GM23338 (cell line): ENCODE measurements at regions not wholly inside any gene's neighbourhood (a gene's known extent, or its start where the extent isn't known, plus 50 kb on each side); places are given as distances from the start of the nearest gene placed in this dataset.
A peak's percentile ranks its signal among the peaks of the same experiment; 100 is the strongest.

Source experiments
- ATAC-seq: fragments of 200-7000 bp; cut with Tn5 transposase; 3 replicates; pipeline ENCODE4 v1.9.1; 2020
- DNase-seq: peaks from one replicate; pipeline ENCODE4 v3.0.0-alpha.2; 2015; ENCODE audit warnings: low spot score
- H2AFZ ChIP-seq: fragments of 200-600 bp; sonication (generic); 2 replicates; pipeline ENCODE4 v1.8.0; 2016; ENCODE audit warnings: antibody characterized with exemption, mild to moderate bottlenecking, moderate library complexity
- H3F3A ChIP-seq: fragments of 200-600 bp; sonication (generic); replicated peaks from 2 replicates; pipeline ENCODE4 v1.8.0; 2017; ENCODE audit warnings: antibody characterized with exemption, mixed run types, low read depth
- H3K27ac ChIP-seq: fragments of 200-600 bp; sonication (generic); 2 replicates; pipeline ENCODE4 v1.6.1; 2016; ENCODE audit warnings: low read depth
- H3K27me3 ChIP-seq: fragments of 200-600 bp; sonication (generic); 2 replicates; pipeline ENCODE4 v1.8.0; 2016; ENCODE audit warnings: mild to moderate bottlenecking, mixed run types, moderate library complexity; ENCODE audit not compliant: insufficient read depth
- H3K36me3 ChIP-seq: fragments of 200-600 bp; sonication (generic); 2 replicates; pipeline ENCODE4 v1.8.0; 2016; ENCODE audit warnings: mild to moderate bottlenecking; ENCODE audit not compliant: insufficient read depth
- H3K4me1 ChIP-seq: fragments of 200-600 bp; sonication (generic); 2 replicates; pipeline ENCODE4 v1.8.0; 2016; ENCODE audit warnings: mild to moderate bottlenecking, moderate library complexity; ENCODE audit not compliant: insufficient read depth
- H3K4me2 ChIP-seq: fragments of 200-600 bp; sonication (generic); 2 replicates; pipeline ENCODE4 v1.7.1; 2017; ENCODE audit warnings: mixed run types
- H3K4me3 ChIP-seq: fragments of 200-600 bp; sonication (generic); 2 replicates; pipeline ENCODE4 v1.6.1; 2016; ENCODE audit warnings: mixed run types
- H3K79me2 ChIP-seq: fragments of 200-600 bp; sonication (generic); replicated peaks from 2 replicates; pipeline ENCODE4 v1.8.0; 2017; ENCODE audit warnings: mild to moderate bottlenecking; ENCODE audit not compliant: insufficient read depth
- H3K9me2 ChIP-seq: fragments of 200-600 bp; sonication (generic); 2 replicates; pipeline ENCODE4 v1.8.0; 2017; ENCODE audit not compliant: insufficient read depth
- H4K20me1 ChIP-seq: fragments of 200-600 bp; sonication (generic); replicated peaks from 2 replicates; pipeline ENCODE4 v1.8.0; 2017; ENCODE audit warnings: mild to moderate bottlenecking; ENCODE audit not compliant: insufficient read depth
- H3K27ac Mint-ChIP-seq: 2 replicates; pipeline ENCODE4 v1.8.0; 2020; ENCODE audit warnings: inconsistent platforms, mild to moderate bottlenecking, moderate library complexity, mixed read lengths
- H3K27me3 Mint-ChIP-seq: 3 replicates; pipeline ENCODE4 v1.8.0; 2022; ENCODE audit warnings: low read depth, mild to moderate bottlenecking, moderate library complexity, mixed read lengths, inconsistent platforms; ENCODE audit not compliant: insufficient read depth, poor library complexity
- H3K36me3 Mint-ChIP-seq: 3 replicates; pipeline ENCODE4 v1.8.0; 2021; ENCODE audit warnings: low read depth, mild to moderate bottlenecking, inconsistent platforms, moderate library complexity, mixed read lengths
- H3K4me1 Mint-ChIP-seq: 3 replicates; pipeline ENCODE4 v1.8.0; 2020; ENCODE audit warnings: mild to moderate bottlenecking, inconsistent platforms, mixed read lengths
- H3K4me3 Mint-ChIP-seq: 3 replicates; pipeline ENCODE4 v1.8.0; 2021; ENCODE audit warnings: moderate library complexity, mild to moderate bottlenecking, inconsistent platforms, mixed read lengths
- H3K9me3 Mint-ChIP-seq: 3 replicates; pipeline ENCODE4 v1.8.0; 2020; ENCODE audit warnings: moderate library complexity, mild to moderate bottlenecking, inconsistent platforms, mixed read lengths
- EZH2 ChIP-seq: fragments of 200-600 bp; sonication (generic); IDR thresholded peaks from one replicate; pipeline ENCODE4 v1.8.0; 2017; ENCODE audit warnings: antibody characterized with exemption, mild to moderate bottlenecking, low read depth; ENCODE audit not compliant: unreplicated experiment
- NANOG ChIP-seq: IDR thresholded peaks from 2 replicates; pipeline ENCODE4 v1.6.1; 2016; ENCODE audit warnings: antibody characterized with exemption, borderline replicate concordance
- POLR2AphosphoS5 ChIP-seq: IDR thresholded peaks from 2 replicates; pipeline ENCODE4 v1.6.1; 2016; ENCODE audit warnings: antibody characterized with exemption, low read depth
- ZNF114 ChIP-seq: fragments of 250-450 bp; sonication (Bioruptor Pico); IDR thresholded peaks from 2 replicates; pipeline ENCODE4 v1.5.0; 2020; ENCODE audit warnings: mild to moderate bottlenecking, moderate library complexity
- ZNF331 ChIP-seq: fragments of 250-450 bp; sonication (Bioruptor Pico); IDR thresholded peaks from 2 replicates; pipeline ENCODE4 v1.5.0; 2020; ENCODE audit warnings: low read depth, mild to moderate bottlenecking, moderate library complexity
- TF ChIP-seq, protein P1 (sequence below): IDR thresholded peaks from one replicate; pipeline ENCODE4 v1.6.1; 2018; ENCODE audit warnings: antibody characterized with exemption; ENCODE audit not compliant: unreplicated experiment
- TF ChIP-seq, protein P2 (sequence below): IDR thresholded peaks from 2 replicates; pipeline ENCODE4 v1.6.1; 2016; ENCODE audit warnings: antibody characterized with exemption
- TF ChIP-seq, protein P3 (sequence below): fragments of 250-450 bp; sonication (Bioruptor Pico); IDR thresholded peaks from 2 replicates; pipeline ENCODE4 v1.5.0; 2020; ENCODE audit warnings: mild to moderate bottlenecking, moderate library complexity

DNA sequence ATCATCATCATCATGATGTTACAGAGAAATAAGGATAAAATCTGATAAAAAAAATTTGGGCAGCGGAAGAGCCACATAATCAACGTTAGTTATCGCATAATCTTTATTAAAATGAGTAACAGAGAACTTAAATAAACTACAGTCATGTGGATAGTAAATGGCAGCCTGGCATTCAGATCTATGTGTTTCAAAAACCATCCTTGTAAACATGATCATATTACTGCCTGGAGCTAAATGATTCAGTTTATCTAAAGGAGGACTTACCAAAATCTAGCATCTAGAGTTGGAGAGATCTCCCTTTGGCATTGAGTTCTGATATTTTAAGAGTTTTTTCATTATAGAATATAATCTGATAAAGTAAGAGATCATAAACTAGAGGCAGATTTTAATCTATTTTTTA lies 200.1 kb upstream of the MGAT4C start:
- Histone ChIP-seq H3K79me2 (no peaks in the 10 kb centered on the region), H3K4me1 (peaks cover 5% of the 10 kb centered on the region; the same call in 1 of the 2 replicates), H3K9me2 (no peaks in the 10 kb centered on the region), H3K36me3 (no peaks in the 10 kb centered on the region), H3F3A (no peaks in the 10 kb centered on the region), H3K4me2 (no peak overlapping the region), H2AFZ (peak overlapping the region; percentile 3; the same call in 1 of the 2 replicates), H3K27ac (no peak overlapping the region), H3K4me3 (no peak overlapping the region), H4K20me1 (no peaks in the 10 kb centered on the region), H3K27me3 (no peaks in the 10 kb centered on the region)
- no peak overlapping the region for H3K4me3 Mint-ChIP-seq
- no peak for TF ChIP-seq ZNF114 (CRISPR knock-in tag)
- TF ChIP-seq, protein P1, sequence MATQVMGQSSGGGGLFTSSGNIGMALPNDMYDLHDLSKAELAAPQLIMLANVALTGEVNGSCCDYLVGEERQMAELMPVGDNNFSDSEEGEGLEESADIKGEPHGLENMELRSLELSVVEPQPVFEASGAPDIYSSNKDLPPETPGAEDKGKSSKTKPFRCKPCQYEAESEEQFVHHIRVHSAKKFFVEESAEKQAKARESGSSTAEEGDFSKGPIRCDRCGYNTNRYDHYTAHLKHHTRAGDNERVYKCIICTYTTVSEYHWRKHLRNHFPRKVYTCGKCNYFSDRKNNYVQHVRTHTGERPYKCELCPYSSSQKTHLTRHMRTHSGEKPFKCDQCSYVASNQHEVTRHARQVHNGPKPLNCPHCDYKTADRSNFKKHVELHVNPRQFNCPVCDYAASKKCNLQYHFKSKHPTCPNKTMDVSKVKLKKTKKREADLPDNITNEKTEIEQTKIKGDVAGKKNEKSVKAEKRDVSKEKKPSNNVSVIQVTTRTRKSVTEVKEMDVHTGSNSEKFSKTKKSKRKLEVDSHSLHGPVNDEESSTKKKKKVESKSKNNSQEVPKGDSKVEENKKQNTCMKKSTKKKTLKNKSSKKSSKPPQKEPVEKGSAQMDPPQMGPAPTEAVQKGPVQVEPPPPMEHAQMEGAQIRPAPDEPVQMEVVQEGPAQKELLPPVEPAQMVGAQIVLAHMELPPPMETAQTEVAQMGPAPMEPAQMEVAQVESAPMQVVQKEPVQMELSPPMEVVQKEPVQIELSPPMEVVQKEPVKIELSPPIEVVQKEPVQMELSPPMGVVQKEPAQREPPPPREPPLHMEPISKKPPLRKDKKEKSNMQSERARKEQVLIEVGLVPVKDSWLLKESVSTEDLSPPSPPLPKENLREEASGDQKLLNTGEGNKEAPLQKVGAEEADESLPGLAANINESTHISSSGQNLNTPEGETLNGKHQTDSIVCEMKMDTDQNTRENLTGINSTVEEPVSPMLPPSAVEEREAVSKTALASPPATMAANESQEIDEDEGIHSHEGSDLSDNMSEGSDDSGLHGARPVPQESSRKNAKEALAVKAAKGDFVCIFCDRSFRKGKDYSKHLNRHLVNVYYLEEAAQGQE, result no peak
- no peak for TF ChIP-seq EZH2
- no peak for TF ChIP-seq NANOG
- TF ChIP-seq ZNF331 (CRISPR knock-in tag), result no peak
- TF ChIP-seq, protein P2, sequence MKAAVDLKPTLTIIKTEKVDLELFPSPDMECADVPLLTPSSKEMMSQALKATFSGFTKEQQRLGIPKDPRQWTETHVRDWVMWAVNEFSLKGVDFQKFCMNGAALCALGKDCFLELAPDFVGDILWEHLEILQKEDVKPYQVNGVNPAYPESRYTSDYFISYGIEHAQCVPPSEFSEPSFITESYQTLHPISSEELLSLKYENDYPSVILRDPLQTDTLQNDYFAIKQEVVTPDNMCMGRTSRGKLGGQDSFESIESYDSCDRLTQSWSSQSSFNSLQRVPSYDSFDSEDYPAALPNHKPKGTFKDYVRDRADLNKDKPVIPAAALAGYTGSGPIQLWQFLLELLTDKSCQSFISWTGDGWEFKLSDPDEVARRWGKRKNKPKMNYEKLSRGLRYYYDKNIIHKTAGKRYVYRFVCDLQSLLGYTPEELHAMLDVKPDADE, result no peak
- no peak for TF ChIP-seq POLR2AphosphoS5
- H3K4me1 Mint-ChIP-seq, result peaks cover 10% of the 10 kb centered on the region; the same call in 1 of the 3 replicates
- H3K27me3 Mint-ChIP-seq, result no peaks in the 10 kb centered on the region
- DNase-seq (no peak), ATAC-seq (no peak)
- no peaks in the 10 kb centered on the region for H3K36me3 Mint-ChIP-seq
- no peak overlapping the region for H3K27ac Mint-ChIP-seq
- no peaks in the 10 kb centered on the region for H3K9me3 Mint-ChIP-seq

DNA sequence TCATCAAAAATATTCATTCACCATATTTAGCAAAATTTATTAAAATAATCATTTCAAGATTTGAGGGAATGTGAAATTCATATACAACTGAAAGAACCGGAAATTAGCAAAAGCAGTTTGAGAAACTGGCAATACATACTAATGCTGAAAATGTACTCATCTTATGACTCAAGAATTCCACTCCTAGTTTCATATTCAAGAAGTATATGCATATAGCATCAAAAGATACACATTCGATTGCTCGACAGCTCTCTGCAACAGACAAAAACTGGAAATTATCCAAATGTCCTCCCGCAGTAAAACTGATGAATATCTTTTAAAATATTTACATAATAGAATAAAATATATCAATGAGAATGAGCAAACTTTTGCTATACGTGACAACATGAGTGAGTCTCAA lies 189.2 kb upstream of the MGAT4C start:
- DNase-seq (no peak), ATAC-seq (no peak)
- H3K79me2 ChIP-seq, result no peaks in the 10 kb centered on the region
- H3K36me3 ChIP-seq, result no peaks in the 10 kb centered on the region
- H3K9me2 ChIP-seq, result no peaks in the 10 kb centered on the region
- H3K4me2 ChIP-seq, result no peak overlapping the region
- no peaks in the 10 kb centered on the region for H3K27me3 ChIP-seq
- H3K36me3 Mint-ChIP-seq, result no peaks in the 10 kb centered on the region
- no peaks in the 10 kb centered on the region for H3K4me1 ChIP-seq
- H3K4me3 Mint-ChIP-seq, result no peak overlapping the region
- H3K27me3 Mint-ChIP-seq, result no peaks in the 10 kb centered on the region
- H2AFZ ChIP-seq, result no peak overlapping the region
- no peaks in the 10 kb centered on the region for H3F3A ChIP-seq
- no peak overlapping the region for H3K27ac ChIP-seq
- no peaks in the 10 kb centered on the region for H3K4me1 Mint-ChIP-seq
- H4K20me1 ChIP-seq, result no peaks in the 10 kb centered on the region
- no peaks in the 10 kb centered on the region for H3K9me3 Mint-ChIP-seq
- H3K4me3 ChIP-seq, result no peak overlapping the region
- no peak overlapping the region for H3K27ac Mint-ChIP-seq
- TF ChIP-seq, protein P3, sequence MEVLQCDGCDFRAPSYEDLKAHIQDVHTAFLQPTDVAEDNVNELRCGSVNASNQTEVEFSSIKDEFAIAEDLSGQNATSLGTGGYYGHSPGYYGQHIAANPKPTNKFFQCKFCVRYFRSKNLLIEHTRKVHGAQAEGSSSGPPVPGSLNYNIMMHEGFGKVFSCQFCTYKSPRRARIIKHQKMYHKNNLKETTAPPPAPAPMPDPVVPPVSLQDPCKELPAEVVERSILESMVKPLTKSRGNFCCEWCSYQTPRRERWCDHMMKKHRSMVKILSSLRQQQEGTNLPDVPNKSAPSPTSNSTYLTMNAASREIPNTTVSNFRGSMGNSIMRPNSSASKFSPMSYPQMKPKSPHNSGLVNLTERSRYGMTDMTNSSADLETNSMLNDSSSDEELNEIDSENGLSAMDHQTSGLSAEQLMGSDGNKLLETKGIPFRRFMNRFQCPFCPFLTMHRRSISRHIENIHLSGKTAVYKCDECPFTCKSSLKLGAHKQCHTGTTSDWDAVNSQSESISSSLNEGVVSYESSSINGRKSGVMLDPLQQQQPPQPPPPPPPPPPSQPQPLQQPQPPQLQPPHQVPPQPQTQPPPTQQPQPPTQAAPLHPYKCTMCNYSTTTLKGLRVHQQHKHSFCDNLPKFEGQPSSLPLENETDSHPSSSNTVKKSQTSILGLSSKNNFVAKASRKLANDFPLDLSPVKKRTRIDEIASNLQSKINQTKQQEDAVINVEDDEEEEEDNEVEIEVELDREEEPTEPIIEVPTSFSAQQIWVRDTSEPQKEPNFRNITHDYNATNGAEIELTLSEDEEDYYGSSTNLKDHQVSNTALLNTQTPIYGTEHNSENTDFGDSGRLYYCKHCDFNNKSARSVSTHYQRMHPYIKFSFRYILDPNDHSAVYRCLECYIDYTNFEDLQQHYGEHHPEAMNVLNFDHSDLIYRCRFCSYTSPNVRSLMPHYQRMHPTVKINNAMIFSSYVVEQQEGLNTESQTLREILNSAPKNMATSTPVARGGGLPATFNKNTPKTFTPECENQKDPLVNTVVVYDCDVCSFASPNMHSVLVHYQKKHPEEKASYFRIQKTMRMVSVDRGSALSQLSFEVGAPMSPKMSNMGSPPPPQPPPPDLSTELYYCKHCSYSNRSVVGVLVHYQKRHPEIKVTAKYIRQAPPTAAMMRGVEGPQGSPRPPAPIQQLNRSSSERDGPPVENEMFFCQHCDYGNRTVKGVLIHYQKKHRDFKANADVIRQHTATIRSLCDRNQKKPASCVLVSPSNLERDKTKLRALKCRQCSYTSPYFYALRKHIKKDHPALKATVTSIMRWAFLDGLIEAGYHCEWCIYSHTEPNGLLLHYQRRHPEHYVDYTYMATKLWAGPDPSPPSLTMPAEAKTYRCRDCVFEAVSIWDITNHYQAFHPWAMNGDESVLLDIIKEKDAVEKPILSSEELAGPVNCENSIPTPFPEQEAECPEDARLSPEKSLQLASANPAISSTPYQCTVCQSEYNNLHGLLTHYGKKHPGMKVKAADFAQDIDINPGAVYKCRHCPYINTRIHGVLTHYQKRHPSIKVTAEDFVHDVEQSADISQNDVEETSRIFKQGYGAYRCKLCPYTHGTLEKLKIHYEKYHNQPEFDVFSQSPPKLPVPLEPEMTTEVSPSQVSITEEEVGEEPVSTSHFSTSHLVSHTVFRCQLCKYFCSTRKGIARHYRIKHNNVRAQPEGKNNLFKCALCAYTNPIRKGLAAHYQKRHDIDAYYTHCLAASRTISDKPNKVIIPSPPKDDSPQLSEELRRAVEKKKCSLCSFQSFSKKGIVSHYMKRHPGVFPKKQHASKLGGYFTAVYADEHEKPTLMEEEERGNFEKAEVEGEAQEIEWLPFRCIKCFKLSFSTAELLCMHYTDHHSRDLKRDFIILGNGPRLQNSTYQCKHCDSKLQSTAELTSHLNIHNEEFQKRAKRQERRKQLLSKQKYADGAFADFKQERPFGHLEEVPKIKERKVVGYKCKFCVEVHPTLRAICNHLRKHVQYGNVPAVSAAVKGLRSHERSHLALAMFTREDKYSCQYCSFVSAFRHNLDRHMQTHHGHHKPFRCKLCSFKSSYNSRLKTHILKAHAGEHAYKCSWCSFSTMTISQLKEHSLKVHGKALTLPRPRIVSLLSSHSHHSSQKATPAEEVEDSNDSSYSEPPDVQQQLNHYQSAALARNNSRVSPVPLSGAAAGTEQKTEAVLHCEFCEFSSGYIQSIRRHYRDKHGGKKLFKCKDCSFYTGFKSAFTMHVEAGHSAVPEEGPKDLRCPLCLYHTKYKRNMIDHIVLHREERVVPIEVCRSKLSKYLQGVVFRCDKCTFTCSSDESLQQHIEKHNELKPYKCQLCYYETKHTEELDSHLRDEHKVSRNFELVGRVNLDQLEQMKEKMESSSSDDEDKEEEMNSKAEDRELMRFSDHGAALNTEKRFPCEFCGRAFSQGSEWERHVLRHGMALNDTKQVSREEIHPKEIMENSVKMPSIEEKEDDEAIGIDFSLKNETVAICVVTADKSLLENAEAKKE, result no peak
- TF ChIP-seq, protein P2, result no peak
